Loucy (cell line): ENCODE measurements at regions not wholly inside any gene's neighbourhood (a gene's known extent, or its start where the extent isn't known, plus 50 kb on each side); places are given as distances from the start of the nearest gene placed in this dataset.
A peak's percentile ranks its signal among the peaks of the same experiment; 100 is the strongest.

Experiments
- H2AFZ ChIP-seq: fragments of 200-600 bp; sonication (generic); 2 replicates; pipeline ENCODE4 v1.6.0; 2016; ENCODE audit warnings: antibody characterized with exemption, mild to moderate bottlenecking, low read length, moderate library complexity
- H3F3A ChIP-seq: fragments of 200-600 bp; 2 replicates; pipeline ENCODE4 v1.6.0; 2016; ENCODE audit warnings: antibody characterized with exemption, low read depth, mild to moderate bottlenecking
- H3K27me3 ChIP-seq: fragments of 200-600 bp; sonication (generic); 2 replicates; pipeline ENCODE4 v1.6.1; 2014; ENCODE audit warnings: low read length, mild to moderate bottlenecking; ENCODE audit not compliant: insufficient read depth, poor library complexity, severe bottlenecking
- H3K36me3 ChIP-seq: fragments of 200-600 bp; sonication (generic); 2 replicates; pipeline ENCODE4 v1.6.1; 2016; ENCODE audit warnings: low read length; ENCODE audit not compliant: insufficient read depth
- H3K4me1 ChIP-seq: fragments of 200-600 bp; sonication (generic); 2 replicates; pipeline ENCODE4 v1.5.1; 2014; ENCODE audit warnings: low read length, mild to moderate bottlenecking; ENCODE audit not compliant: insufficient read depth, poor library complexity, severe bottlenecking
- H3K4me2 ChIP-seq: fragments of 200-600 bp; sonication (generic); 2 replicates; pipeline ENCODE4 v1.6.0; 2014; ENCODE audit warnings: antibody characterized with exemption, low read length, low read depth, mild to moderate bottlenecking; ENCODE audit not compliant: poor library complexity, severe bottlenecking
- H3K4me3 ChIP-seq: fragments of 200-600 bp; sonication (generic); 2 replicates; pipeline ENCODE4 v1.5.1; 2014; ENCODE audit warnings: low read length, mild to moderate bottlenecking, mixed read lengths; ENCODE audit not compliant: poor library complexity, severe bottlenecking
- H3K79me2 ChIP-seq: fragments of 200-600 bp; sonication (generic); 2 replicates; pipeline ENCODE4 v1.6.1; 2014; ENCODE audit warnings: low read length; ENCODE audit not compliant: insufficient read depth
- H3K9ac ChIP-seq: fragments of 200-600 bp; sonication (generic); 2 replicates; pipeline ENCODE4 v1.6.0; 2014; ENCODE audit warnings: mild to moderate bottlenecking, low read depth, low read length, moderate library complexity; ENCODE audit not compliant: poor library complexity, severe bottlenecking
- H3K9me2 ChIP-seq: fragments of 200-600 bp; sonication (generic); replicated peaks from 2 replicates; pipeline ENCODE4 v1.6.1; 2016; ENCODE audit warnings: low read depth, low read length, mixed read lengths
- H3K9me3 ChIP-seq: fragments of 200-600 bp; sonication (generic); 2 replicates; pipeline ENCODE4 v1.6.1; 2014; ENCODE audit warnings: mild to moderate bottlenecking, antibody characterized with exemption, low read length, low read depth; ENCODE audit not compliant: insufficient read depth
- H4K20me1 ChIP-seq: fragments of 200-600 bp; sonication (generic); 2 replicates; pipeline ENCODE4 v1.6.0; 2014; ENCODE audit warnings: antibody characterized with exemption, low read length, mild to moderate bottlenecking; ENCODE audit not compliant: insufficient read depth, poor library complexity, severe bottlenecking
- CTCF ChIP-seq: fragments of 200-600 bp; sonication (generic); conservative IDR thresholded peaks from 2 replicates; pipeline ENCODE4 v1.5.1; 2014; ENCODE audit warnings: mild to moderate bottlenecking, antibody characterized with exemption, low read length
- EZH2phosphoT487 ChIP-seq: fragments of 200-600 bp; IDR thresholded peaks from 2 replicates; pipeline ENCODE4 v1.6.1; 2018; ENCODE audit warnings: antibody characterized with exemption, mild to moderate bottlenecking, moderate library complexity, borderline replicate concordance

GRCh38 chr12:46459111-46459510, 86.5 kb upstream of the SLC38A2 start:
- Histone ChIP-seq H4K20me1 (no peaks in the 10 kb centered on the region), H3K9ac (peak overlapping the region; percentile 45), H3K9me3 (no peaks in the 10 kb centered on the region), H3K4me2 (peak overlapping the region; percentile 68), H3K27me3 (no peaks in the 10 kb centered on the region), H3K9me2 (no peaks in the 10 kb centered on the region), H3F3A (no peaks in the 10 kb centered on the region), H2AFZ (no peak overlapping the region; the same call in 1 of the 2 replicates), H3K36me3 (no peaks in the 10 kb centered on the region), H3K4me3 (no peak overlapping the region), H3K79me2 (no peaks in the 10 kb centered on the region), H3K4me1 (peaks cover 67% of the 10 kb centered on the region)
- no peak for TF ChIP-seq EZH2phosphoT487
- no peak for TF ChIP-seq CTCF

- no peak overlapping the region for H3K4me3 ChIP-seq
- peak overlapping the region; percentile 68 for H3K4me2 ChIP-seq
- H3K9me2 ChIP-seq: no peaks in the 10 kb centered on the region
- no peaks in the 10 kb centered on the region for H3K27me3 ChIP-seq
- H3F3A ChIP-seq: no peaks in the 10 kb centered on the region
- H2AFZ ChIP-seq: no peak overlapping the region
- TF ChIP-seq EZH2phosphoT487 (no peak), CTCF (no peak)
- H3K4me1 ChIP-seq: peaks cover 67% of the 10 kb centered on the region
- no peak overlapping the region for H3K9ac ChIP-seq
- H3K79me2 ChIP-seq: no peaks in the 10 kb centered on the region
- no peaks in the 10 kb centered on the region for H3K9me3 ChIP-seq
- no peaks in the 10 kb centered on the region for H4K20me1 ChIP-seq
- no peaks in the 10 kb centered on the region for H3K36me3 ChIP-seq
Observed at GRCh38 chr12:46458500-46459102, 86.0 kb upstream of the SLC38A2 start.

GRCh38 chr12:46457958-46458357, 85.4 kb upstream of the SLC38A2 start:
- H2AFZ ChIP-seq: no peak overlapping the region
- no peaks in the 10 kb centered on the region for H4K20me1 ChIP-seq
- H3F3A ChIP-seq: no peaks in the 10 kb centered on the region
- H3K9me2 ChIP-seq: no peaks in the 10 kb centered on the region
- no peaks in the 10 kb centered on the region for H3K79me2 ChIP-seq
- TF ChIP-seq CTCF: no peak
- TF ChIP-seq EZH2phosphoT487: no peak
- no peak overlapping the region for H3K9ac ChIP-seq
- H3K27me3 ChIP-seq: no peaks in the 10 kb centered on the region
- H3K36me3 ChIP-seq: no peaks in the 10 kb centered on the region
- H3K4me2 ChIP-seq: no peak overlapping the region
- H3K9me3 ChIP-seq: no peaks in the 10 kb centered on the region
- H3K4me3 ChIP-seq: no peak overlapping the region
- H3K4me1 ChIP-seq: peaks cover 67% of the 10 kb centered on the region
